D721Med (cell line): ENCODE measurements at regions not wholly inside any gene's neighbourhood (a gene's known extent, or its start where the extent isn't known, plus 50 kb on each side); places are given as distances from the start of the nearest gene placed in this dataset.

Experiments
- DNase-seq: peaks from one replicate; pipeline ENCODE4 v3.0.0; 2011; ENCODE audit warnings: low spot score; ENCODE audit not compliant: insufficient read length
- FAIRE-seq: peaks from 2 replicates; lab custom pipeline; 2011; peaks lifted over from hg19 to GRCh38; lab: Jason Lieb, UNC
- TF ChIP-seq, protein P1 (sequence below): IDR thresholded peaks from 2 replicates; pipeline ENCODE4 v1.5.1; 2012; ENCODE audit warnings: mild to moderate bottlenecking, control low read depth; ENCODE audit not compliant: insufficient read depth; ENCODE audit errors: missing control alignments

GRCh38 chr2:52082646-52083045 is 1050.7 kb upstream of the NRXN1 start:
- DNase-seq (no peak), FAIRE-seq (no peak)
- TF ChIP-seq, protein P1, sequence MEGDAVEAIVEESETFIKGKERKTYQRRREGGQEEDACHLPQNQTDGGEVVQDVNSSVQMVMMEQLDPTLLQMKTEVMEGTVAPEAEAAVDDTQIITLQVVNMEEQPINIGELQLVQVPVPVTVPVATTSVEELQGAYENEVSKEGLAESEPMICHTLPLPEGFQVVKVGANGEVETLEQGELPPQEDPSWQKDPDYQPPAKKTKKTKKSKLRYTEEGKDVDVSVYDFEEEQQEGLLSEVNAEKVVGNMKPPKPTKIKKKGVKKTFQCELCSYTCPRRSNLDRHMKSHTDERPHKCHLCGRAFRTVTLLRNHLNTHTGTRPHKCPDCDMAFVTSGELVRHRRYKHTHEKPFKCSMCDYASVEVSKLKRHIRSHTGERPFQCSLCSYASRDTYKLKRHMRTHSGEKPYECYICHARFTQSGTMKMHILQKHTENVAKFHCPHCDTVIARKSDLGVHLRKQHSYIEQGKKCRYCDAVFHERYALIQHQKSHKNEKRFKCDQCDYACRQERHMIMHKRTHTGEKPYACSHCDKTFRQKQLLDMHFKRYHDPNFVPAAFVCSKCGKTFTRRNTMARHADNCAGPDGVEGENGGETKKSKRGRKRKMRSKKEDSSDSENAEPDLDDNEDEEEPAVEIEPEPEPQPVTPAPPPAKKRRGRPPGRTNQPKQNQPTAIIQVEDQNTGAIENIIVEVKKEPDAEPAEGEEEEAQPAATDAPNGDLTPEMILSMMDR = no peak

DNA sequence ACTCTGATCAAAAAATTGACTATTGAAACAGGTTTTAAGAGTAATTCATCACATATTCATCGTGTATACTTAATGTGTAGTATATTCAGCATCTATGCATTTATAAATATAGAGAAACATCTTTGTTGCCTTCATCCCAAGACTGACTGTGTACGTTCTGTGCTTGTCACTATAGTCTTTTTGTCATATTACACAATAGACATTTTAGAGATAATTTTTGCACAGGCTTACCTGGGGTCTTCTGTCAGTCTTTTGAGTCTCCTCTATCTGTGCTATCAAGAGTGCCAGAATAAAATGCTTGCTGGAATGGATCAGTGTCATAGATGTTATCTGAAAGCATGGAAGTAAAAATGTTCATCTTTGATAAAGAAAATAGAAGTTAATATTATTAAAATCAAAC is 1047.7 kb upstream of the NRXN1 start:
- DNase-seq = no peak
- TF ChIP-seq, protein P1 = no peak
- FAIRE-seq = no peak

DNA sequence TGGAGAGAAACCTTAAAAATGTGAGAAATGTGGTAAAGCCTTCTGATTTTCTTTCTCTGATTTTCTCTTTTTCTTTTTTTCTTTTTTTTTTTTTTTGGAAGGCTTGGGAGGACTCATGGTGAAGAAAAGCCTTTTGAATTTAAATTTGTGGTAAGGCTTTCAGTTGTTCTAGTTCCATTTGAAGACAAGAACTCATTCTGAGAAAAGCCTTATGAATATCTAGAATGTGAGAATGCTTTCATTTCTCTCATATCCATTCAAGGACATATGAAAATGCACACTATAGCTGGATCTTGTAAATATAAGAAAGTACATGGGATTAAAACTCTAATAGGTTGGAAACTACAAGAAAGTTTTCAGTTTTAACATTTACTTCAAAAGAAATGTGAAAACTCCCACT is 1045.2 kb upstream of the NRXN1 start:
- TF ChIP-seq, protein P1 = no peak
- no peak for DNase-seq
- FAIRE-seq = no peak

GRCh38 chr2:52074130-52074719 is 1042.3 kb upstream of the NRXN1 start:
- no peak for DNase-seq
- TF ChIP-seq, protein P1 = no peak
- no peak for FAIRE-seq

- FAIRE-seq (no peak), DNase-seq (no peak)
- TF ChIP-seq, protein P1 = no peak
Measured at GRCh38 chr2:52072949-52073348, 1041.0 kb upstream of the NRXN1 start.

- TF ChIP-seq, protein P1 = no peak
- no peak for DNase-seq
- no peak for FAIRE-seq
Measured at GRCh38 chr2:52070665-52071064, 1038.7 kb upstream of the NRXN1 start.

DNA sequence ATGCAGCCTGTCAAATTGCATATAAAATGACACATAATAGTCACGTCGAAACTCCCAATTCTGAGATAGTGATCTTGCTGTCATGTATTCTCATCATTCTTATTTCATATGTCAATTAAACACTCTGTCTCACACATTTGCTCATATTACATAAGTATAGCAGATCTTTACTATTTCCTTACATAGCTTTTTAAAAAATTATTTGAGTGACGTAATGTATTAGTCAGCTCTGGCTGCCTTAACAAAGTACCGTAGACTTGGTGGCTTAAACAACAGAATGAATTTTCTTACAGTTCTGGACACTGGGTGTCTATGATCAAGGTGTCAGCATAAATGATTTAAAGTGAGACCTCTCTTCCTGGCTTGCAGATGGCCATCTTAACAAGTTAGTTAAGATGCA is 1032.3 kb upstream of the NRXN1 start:
- no peak for FAIRE-seq
- no peak for DNase-seq
- TF ChIP-seq, protein P1 = no peak
